Kidney (tissue), 13 donors: ENCODE measurements at regions not wholly inside any gene's neighbourhood (a gene's known extent, or its start where the extent isn't known, plus 50 kb on each side); places are given as distances from the start of the nearest gene placed in this dataset.
"Not testable (repeated sequence)": the region's sequence is repeated elsewhere in the genome, so short reads cannot be mapped to it uniquely, and the experiment has no call there.

Experiments used
- DNase-seq, 5 donors: peaks; one replicate each; pipeline ENCODE4 v3.0.0-alpha.2; 2013 to 2020
- FAIRE-seq: peaks from 2 replicates; lab custom pipeline; 2012; peaks lifted over from hg19 to GRCh38; lab: Jason Lieb, UNC
- H3K27ac ChIP-seq, 2 donors: one replicate each; pipeline ENCODE4 v1.7.0; 2013; ENCODE audit warnings: low read depth in 2 of 2, low read length in 2 of 2, inconsistent platforms in 1 of 2
- H3K27me3 ChIP-seq: one replicate; pipeline ENCODE4 v1.7.1; 2013; ENCODE audit warnings: low read length, inconsistent platforms; ENCODE audit not compliant: control insufficient read depth, insufficient read depth
- H3K36me3 ChIP-seq, 3 donors: one replicate each; pipeline versions ENCODE4 v1.7.0 to v1.7.1; 2013; ENCODE audit warnings: low read length in 3 of 3, control low read depth in 1 of 3, inconsistent platforms in 1 of 3; ENCODE audit not compliant: insufficient read depth in 3 of 3, control insufficient read depth in 2 of 3
- H3K4me1 ChIP-seq, 3 donors: one replicate each; pipeline versions ENCODE4 v1.7.0 to v1.7.1; 2013; ENCODE audit warnings: low read length in 3 of 3, inconsistent platforms in 1 of 3, low read depth in 1 of 3; ENCODE audit not compliant: control insufficient read depth in 2 of 3, insufficient read depth in 2 of 3
- H3K4me3 ChIP-seq, 3 donors: one replicate each; pipeline versions ENCODE4 v1.7.0 to v1.8.1; 2013; ENCODE audit warnings: low read length in 3 of 3, control low read depth in 1 of 3, inconsistent platforms in 1 of 3
- H3K9ac ChIP-seq, 3 donors: one replicate each; pipeline versions ENCODE4 v1.7.0 to v1.7.1; 2013; ENCODE audit warnings: low read length in 3 of 3, control low read depth in 1 of 3, inconsistent platforms in 1 of 3
- H3K9me3 ChIP-seq, 3 donors: one replicate each; pipeline versions ENCODE4 v1.7.0 to v1.7.1; 2013; ENCODE audit warnings: low read length in 3 of 3, control low read depth in 1 of 3, inconsistent platforms in 1 of 3; ENCODE audit not compliant: control insufficient read depth in 2 of 3, insufficient read depth in 1 of 3
- intact Hi-C: fragments of 100-400 bp; cut with DNase I; formaldehyde crosslinking; loops from one replicate; pipeline ENCODE4 v1.11.1; 2022
- TF ChIP-seq, protein P1 (sequence below): IDR thresholded peaks from 3 replicates; pipeline ENCODE4 v1.5.1; 2012; ENCODE audit warnings: mild to moderate bottlenecking, moderate library complexity, borderline replicate concordance; ENCODE audit not compliant: insufficient read depth; ENCODE audit errors: extremely low read depth
- donor health status: control.
- donor health status: control.
- donor health status: control.
- donor health status: control.
- donor health status: control.
- donor health status: DM: yes; HTN: yes; CAD: no.
- donor health status: Normal renal cell carcinoma (clear cell type).

DNA sequence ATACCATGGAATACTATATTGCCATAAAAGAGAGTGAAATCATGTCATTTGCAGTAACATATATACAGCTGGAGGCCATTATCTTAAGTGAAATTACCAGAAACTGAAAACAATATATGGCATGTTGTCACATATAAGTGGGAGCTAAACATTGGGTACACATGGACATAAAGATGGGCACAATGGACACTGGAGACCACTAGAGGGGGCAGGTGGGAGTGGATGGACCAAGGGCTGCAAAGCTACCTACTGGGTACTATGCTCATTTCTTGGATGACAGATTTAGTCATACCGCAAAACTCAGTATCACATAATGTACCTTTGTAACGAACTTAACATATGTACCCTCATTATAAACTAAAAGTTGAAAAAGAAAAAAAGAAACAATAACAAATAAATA is 1167.6 kb downstream of the NXPH1 start:
- Histone ChIP-seq H3K4me3 (no peak overlapping the region), H3K27ac (no peak overlapping the region), H3K9ac (no peak overlapping the region), H3K9me3 (peaks cover 0 to 4% (median 0%) of the 10 kb centered on the region in 3 donors), H3K36me3 (no peaks in the 10 kb centered on the region), H3K4me1 (no peaks in the 10 kb centered on the region), H3K27me3 (no peaks in the 10 kb centered on the region)
- intact Hi-C loops = no loop called here
- FAIRE-seq (no peak), DNase-seq (no peak)
- TF ChIP-seq, protein P1, sequence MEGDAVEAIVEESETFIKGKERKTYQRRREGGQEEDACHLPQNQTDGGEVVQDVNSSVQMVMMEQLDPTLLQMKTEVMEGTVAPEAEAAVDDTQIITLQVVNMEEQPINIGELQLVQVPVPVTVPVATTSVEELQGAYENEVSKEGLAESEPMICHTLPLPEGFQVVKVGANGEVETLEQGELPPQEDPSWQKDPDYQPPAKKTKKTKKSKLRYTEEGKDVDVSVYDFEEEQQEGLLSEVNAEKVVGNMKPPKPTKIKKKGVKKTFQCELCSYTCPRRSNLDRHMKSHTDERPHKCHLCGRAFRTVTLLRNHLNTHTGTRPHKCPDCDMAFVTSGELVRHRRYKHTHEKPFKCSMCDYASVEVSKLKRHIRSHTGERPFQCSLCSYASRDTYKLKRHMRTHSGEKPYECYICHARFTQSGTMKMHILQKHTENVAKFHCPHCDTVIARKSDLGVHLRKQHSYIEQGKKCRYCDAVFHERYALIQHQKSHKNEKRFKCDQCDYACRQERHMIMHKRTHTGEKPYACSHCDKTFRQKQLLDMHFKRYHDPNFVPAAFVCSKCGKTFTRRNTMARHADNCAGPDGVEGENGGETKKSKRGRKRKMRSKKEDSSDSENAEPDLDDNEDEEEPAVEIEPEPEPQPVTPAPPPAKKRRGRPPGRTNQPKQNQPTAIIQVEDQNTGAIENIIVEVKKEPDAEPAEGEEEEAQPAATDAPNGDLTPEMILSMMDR = no peak

DNA sequence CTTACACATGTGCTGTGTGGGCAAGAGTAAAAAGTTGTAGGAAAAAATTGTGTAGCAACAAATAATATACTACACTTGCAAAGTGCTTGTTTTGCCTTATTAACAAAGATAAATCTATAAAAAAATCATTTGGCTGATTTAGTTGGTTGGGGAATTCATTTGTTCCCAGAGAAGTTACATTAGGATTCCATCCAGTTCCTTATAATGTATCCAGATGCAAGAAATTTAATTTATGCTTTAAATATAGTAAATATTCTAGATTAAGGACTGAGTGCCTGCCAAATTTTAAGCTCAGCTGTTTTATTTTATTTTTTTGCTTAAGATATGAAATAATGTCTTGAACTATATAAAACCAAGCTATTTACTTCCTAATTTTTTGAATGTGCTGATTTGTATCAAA is 1169.9 kb downstream of the NXPH1 start:
- no peak overlapping the region for H3K9ac ChIP-seq
- no peak overlapping the region for H3K4me3 ChIP-seq
- DNase-seq (peak in 1 of 5 donors; percentile 10), FAIRE-seq (no peak)
- intact Hi-C loops = no loop called here
- H3K9me3 ChIP-seq = peaks cover 0 to 4% (median 0%) of the 10 kb centered on the region in 3 donors
- H3K27me3 ChIP-seq = no peaks in the 10 kb centered on the region
- no peak overlapping the region for H3K27ac ChIP-seq
- TF ChIP-seq, protein P1 = no peak
- H3K4me1 ChIP-seq = no peaks in the 10 kb centered on the region
- no peaks in the 10 kb centered on the region for H3K36me3 ChIP-seq

DNA sequence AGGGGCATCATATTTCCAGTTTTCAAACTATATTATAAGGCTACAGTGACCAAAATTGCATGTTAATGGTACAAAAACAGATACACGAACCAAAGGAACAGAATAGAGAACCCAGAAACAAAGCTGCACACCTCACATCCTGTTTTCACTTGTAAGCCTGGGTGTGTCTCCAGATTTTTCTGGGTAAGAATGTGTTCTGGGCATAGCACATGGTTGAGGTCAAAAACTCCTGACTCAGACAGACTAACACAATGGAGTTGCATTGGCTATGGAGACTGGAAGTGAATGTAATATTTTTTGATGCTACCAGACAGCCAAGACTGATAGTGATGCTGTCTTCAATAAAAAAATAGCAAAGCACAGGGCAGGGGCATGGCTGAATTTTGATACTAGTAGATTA is 1175.2 kb downstream of the NXPH1 start:
- Histone ChIP-seq H3K4me1 (no peaks in the 10 kb centered on the region), H3K4me3 (no peak overlapping the region), H3K9me3 (no peaks in the 10 kb centered on the region), H3K9ac (no peak overlapping the region), H3K36me3 (no peaks in the 10 kb centered on the region), H3K27me3 (no peaks in the 10 kb centered on the region), H3K27ac (no peak overlapping the region)
- DNase-seq (no peak), FAIRE-seq (no peak)
- intact Hi-C loops = no loop called here
- TF ChIP-seq, protein P1 = no peak

DNA sequence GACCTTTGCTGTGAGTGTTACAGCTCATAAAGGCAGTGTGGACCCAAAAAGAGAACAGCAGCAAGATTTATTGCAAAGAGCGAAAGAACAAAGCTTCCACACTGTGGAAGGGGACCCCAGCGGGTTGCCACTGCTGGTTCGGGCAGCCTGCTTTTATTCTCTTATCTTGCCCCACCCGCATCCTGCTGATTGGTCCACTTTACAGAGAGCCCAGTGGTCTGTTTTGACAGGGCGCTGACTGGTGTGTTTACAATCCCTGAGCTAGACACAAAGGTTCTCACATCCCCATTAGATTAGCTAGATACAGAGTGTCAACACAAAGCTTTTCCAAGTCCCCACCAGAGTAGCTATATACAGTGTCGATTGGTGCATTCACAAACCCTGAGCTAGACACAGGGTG is 1187.5 kb downstream of the NXPH1 start:
- H3K4me1 ChIP-seq, H3K9ac ChIP-seq, H3K4me3 ChIP-seq, H3K36me3 ChIP-seq, H3K27me3 ChIP-seq, intact Hi-C loops, H3K9me3 ChIP-seq, H3K27ac ChIP-seq, FAIRE-seq: not testable (repeated sequence)
- peak in 1 of 5 donors; percentile 9 for DNase-seq

GRCh38 chr7:9621306-9621902 is 1188.0 kb downstream of the NXPH1 start:
- FAIRE-seq, H3K27me3 ChIP-seq, H3K4me3 ChIP-seq, H3K36me3 ChIP-seq, intact Hi-C loops, H3K27ac ChIP-seq, H3K9ac ChIP-seq, H3K4me1 ChIP-seq, H3K9me3 ChIP-seq: not testable (repeated sequence)
- DNase-seq = peak in 1 of 5 donors; percentile 52
